SU-DHL-6 (cell line): ENCODE measurements at regions not wholly inside any gene's neighbourhood (a gene's known extent, or its start where the extent isn't known, plus 50 kb on each side); places are given as distances from the start of the nearest gene placed in this dataset.

Experiments
- H2AFZ ChIP-seq: fragments of 200-600 bp; sonication (generic); 2 replicates; pipeline ENCODE4 v1.6.1; 2014; ENCODE audit warnings: low read depth, mild to moderate bottlenecking, moderate library complexity, mixed read lengths, antibody characterized with exemption, low read length; ENCODE audit not compliant: severe bottlenecking
- H3F3A ChIP-seq: fragments of 200-600 bp; shearing (Covaris generic); 2 replicates; pipeline ENCODE4 v1.6.0; 2016; ENCODE audit warnings: antibody characterized with exemption, mild to moderate bottlenecking; ENCODE audit not compliant: insufficient read depth
- H3K27ac ChIP-seq: fragments of 200-600 bp; sonication (generic); 2 replicates; pipeline ENCODE4 v1.5.1; 2016; ENCODE audit warnings: low read depth, mild to moderate bottlenecking, low read length, moderate library complexity, mixed read lengths
- H3K27me3 ChIP-seq: fragments of 200-600 bp; sonication (generic), shearing (Covaris generic); 2 replicates; pipeline ENCODE4 v1.6.0; 2014; ENCODE audit warnings: mild to moderate bottlenecking, low read length
- H3K36me3 ChIP-seq: fragments of 200-600 bp; sonication (generic); 2 replicates; pipeline ENCODE4 v1.6.1; 2014; ENCODE audit warnings: mild to moderate bottlenecking, low read length, mixed read lengths
- H3K4me2 ChIP-seq: fragments of 300-600, 200-600 bp; shearing (Covaris generic), sonication (generic); 2 replicates; pipeline ENCODE4 v1.6.0; 2014; ENCODE audit warnings: low read length, low read depth, mild to moderate bottlenecking; ENCODE audit not compliant: poor library complexity, severe bottlenecking
- H3K4me3 ChIP-seq: fragments of 200-600 bp; sonication (generic); 2 replicates; pipeline ENCODE4 v1.5.1; 2014; ENCODE audit warnings: antibody characterized with exemption, low read length, mild to moderate bottlenecking, mixed read lengths; ENCODE audit not compliant: insufficient read depth, poor library complexity, severe bottlenecking
- H3K79me2 ChIP-seq: fragments of 200-600 bp; sonication (generic); 2 replicates; pipeline ENCODE4 v1.6.1; 2014; ENCODE audit warnings: mild to moderate bottlenecking, low read length, moderate library complexity; ENCODE audit not compliant: insufficient read depth
- H3K9ac ChIP-seq: fragments of 200-600 bp; sonication (generic); 2 replicates; pipeline ENCODE4 v1.7.0; 2014; ENCODE audit warnings: mild to moderate bottlenecking, low read length
- H3K9me2 ChIP-seq: fragments of 200-600 bp; sonication (generic); replicated peaks from 2 replicates; pipeline ENCODE4 v1.6.1; 2014; ENCODE audit warnings: low read length; ENCODE audit not compliant: insufficient read depth
- H3K9me3 ChIP-seq: fragments of 200-600 bp; sonication (generic); 2 replicates; pipeline ENCODE4 v1.6.1; 2014; ENCODE audit warnings: low read length, mixed read lengths; ENCODE audit not compliant: insufficient read depth
- H4K20me1 ChIP-seq: fragments of 200-600 bp; sonication (generic); 2 replicates; pipeline ENCODE4 v1.6.1; 2014; ENCODE audit warnings: low read depth, mild to moderate bottlenecking, antibody characterized with exemption, low read length, moderate library complexity, mixed read lengths
- EZH2phosphoT487 ChIP-seq: fragments of 200-600 bp; sonication (generic), shearing (Covaris generic); conservative IDR thresholded peaks from 2 replicates; pipeline ENCODE4 v1.6.1; 2018; ENCODE audit warnings: mild to moderate bottlenecking, antibody characterized with exemption, low read length, moderate library complexity, mixed read lengths
- TF ChIP-seq, protein P1 (sequence below): fragments of 200-600 bp; sonication (generic); IDR thresholded peaks from one replicate; pipeline ENCODE4 v1.5.1; 2017; ENCODE audit warnings: antibody characterized with exemption, mild to moderate bottlenecking, low read length, moderate library complexity; ENCODE audit not compliant: insufficient read depth, poor library complexity, severe bottlenecking

DNA sequence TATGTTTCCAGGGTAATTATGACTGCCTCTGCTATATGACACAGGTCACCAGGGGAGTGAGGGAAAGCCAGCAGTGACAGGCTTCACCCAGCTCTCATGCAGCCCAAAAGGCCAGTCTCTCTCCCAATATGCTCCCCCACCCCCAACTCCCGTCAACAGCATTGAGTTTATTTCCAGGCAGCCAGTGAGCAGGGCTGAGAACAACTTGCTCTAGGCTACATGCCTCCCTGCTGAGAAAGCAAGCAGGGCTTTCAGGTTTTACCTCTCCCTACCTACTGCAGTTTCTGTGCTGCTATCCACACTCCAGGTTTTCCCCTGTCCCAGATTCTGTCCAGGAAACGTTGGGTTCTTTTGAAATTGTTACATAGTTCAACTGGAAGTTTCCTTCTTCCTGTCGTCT, 291.4 kb downstream of the PABPC4L start:
- H3K27me3 ChIP-seq, result no peaks in the 10 kb centered on the region
- no peaks in the 10 kb centered on the region for H3F3A ChIP-seq
- TF ChIP-seq, protein P1, sequence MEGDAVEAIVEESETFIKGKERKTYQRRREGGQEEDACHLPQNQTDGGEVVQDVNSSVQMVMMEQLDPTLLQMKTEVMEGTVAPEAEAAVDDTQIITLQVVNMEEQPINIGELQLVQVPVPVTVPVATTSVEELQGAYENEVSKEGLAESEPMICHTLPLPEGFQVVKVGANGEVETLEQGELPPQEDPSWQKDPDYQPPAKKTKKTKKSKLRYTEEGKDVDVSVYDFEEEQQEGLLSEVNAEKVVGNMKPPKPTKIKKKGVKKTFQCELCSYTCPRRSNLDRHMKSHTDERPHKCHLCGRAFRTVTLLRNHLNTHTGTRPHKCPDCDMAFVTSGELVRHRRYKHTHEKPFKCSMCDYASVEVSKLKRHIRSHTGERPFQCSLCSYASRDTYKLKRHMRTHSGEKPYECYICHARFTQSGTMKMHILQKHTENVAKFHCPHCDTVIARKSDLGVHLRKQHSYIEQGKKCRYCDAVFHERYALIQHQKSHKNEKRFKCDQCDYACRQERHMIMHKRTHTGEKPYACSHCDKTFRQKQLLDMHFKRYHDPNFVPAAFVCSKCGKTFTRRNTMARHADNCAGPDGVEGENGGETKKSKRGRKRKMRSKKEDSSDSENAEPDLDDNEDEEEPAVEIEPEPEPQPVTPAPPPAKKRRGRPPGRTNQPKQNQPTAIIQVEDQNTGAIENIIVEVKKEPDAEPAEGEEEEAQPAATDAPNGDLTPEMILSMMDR, result no peak
- no peak for TF ChIP-seq EZH2phosphoT487
- no peak overlapping the region for H3K4me3 ChIP-seq
- H3K79me2 ChIP-seq, result no peaks in the 10 kb centered on the region
- H3K9ac ChIP-seq, result no peak overlapping the region
- H2AFZ ChIP-seq, result no peak overlapping the region
- H4K20me1 ChIP-seq, result no peaks in the 10 kb centered on the region
- H3K9me2 ChIP-seq, result no peaks in the 10 kb centered on the region
- no peak overlapping the region for H3K4me2 ChIP-seq
- no peaks in the 10 kb centered on the region for H3K9me3 ChIP-seq
- no peaks in the 10 kb centered on the region for H3K36me3 ChIP-seq
- H3K27ac ChIP-seq, result no peak overlapping the region

DNA sequence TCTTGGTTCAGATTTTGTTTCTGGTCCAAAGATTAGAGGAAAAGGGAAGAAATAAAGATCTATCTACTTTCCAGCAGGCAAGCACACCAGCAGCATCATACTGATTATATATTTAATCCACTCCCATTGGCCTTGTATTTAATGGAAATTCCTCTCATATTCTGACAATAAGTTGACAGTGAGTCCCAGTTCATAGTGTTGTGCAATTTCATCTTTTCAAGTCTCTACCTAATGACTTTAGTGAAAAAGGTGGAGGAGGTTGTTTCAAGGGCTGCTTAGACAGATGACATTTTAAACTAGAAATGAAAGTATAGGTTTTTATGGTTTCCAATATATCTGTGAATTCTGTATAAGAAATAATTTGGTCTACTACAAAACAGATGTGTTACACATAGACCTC, 298.6 kb downstream of the PABPC4L start:
- Histone ChIP-seq H2AFZ (no peak overlapping the region), H3K9ac (no peak overlapping the region), H3K9me3 (no peaks in the 10 kb centered on the region), H3K36me3 (no peaks in the 10 kb centered on the region), H3F3A (no peaks in the 10 kb centered on the region), H3K4me2 (no peak overlapping the region), H3K27me3 (no peaks in the 10 kb centered on the region), H3K4me3 (no peak overlapping the region), H4K20me1 (no peaks in the 10 kb centered on the region), H3K79me2 (no peaks in the 10 kb centered on the region), H3K27ac (no peak overlapping the region), H3K9me2 (no peaks in the 10 kb centered on the region)
- TF ChIP-seq, protein P1, result no peak
- no peak for TF ChIP-seq EZH2phosphoT487

DNA sequence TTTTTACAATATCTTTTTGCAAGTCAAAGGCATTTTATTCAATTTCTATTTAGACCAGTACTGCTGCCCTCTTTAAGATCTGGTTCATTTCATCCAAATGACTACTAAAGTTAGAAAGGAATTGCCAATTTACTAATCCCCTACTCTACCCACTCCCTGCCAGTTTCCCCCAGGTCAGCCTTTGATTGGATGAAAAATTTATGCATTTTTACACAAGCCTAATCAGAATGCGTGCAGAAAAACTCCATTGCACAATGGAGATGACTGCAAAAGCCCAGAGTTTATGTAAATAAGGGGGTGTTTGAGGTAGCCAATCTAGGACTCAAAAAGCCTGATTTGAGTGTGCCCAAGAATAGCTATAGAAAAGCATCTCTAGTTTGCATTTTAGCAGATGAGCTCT, 310.6 kb downstream of the PABPC4L start:
- H2AFZ ChIP-seq, result peak overlapping the region; percentile 26
- H3K9me2 ChIP-seq, result no peaks in the 10 kb centered on the region
- H3K27ac ChIP-seq, result no peak overlapping the region
- H3K27me3 ChIP-seq, result no peaks in the 10 kb centered on the region
- no peaks in the 10 kb centered on the region for H4K20me1 ChIP-seq
- H3K79me2 ChIP-seq, result no peaks in the 10 kb centered on the region
- no peak overlapping the region for H3K9ac ChIP-seq
- H3F3A ChIP-seq, result no peaks in the 10 kb centered on the region
- no peaks in the 10 kb centered on the region for H3K36me3 ChIP-seq
- TF ChIP-seq, protein P1, result no peak
- no peak for TF ChIP-seq EZH2phosphoT487
- H3K9me3 ChIP-seq, result no peaks in the 10 kb centered on the region
- H3K4me2 ChIP-seq, result no peak overlapping the region
- H3K4me3 ChIP-seq, result no peak overlapping the region
